ENCODE measurements at regions not wholly inside any gene's neighbourhood (a gene's known extent, or its start where the extent isn't known, plus 50 kb on each side); places are given as distances from the start of the nearest gene placed in this dataset.

DNA sequence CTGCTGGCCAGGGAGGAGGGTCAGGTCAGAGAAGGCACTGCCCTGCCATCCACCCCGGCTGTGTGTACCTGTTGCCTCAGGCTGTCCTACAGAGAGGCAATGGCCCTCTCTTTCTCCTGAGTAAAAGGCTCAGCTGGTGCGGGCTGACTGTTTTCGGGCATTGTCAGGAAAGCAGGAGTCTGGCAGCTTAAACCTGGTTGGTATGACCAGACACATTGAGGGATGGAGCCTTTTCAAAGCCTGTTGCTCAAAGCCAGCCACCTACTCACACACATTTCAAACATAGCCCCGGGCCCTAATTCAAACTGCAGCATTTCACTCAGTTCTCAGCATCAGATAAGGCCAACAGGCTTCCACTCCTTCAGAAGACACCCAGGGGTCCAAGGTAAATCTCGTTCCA is 61.8 kb upstream of the PDX1 start:
- DNase-seq, result no peak
- intact Hi-C loops (cut with micrococcal nuclease), result no loop called here

GRCh38 chr13:27860743-27861142 is 59.1 kb upstream of the PDX1 start:
- Histone ChIP-seq H3K4me1 (ENCODE audit: control insufficient read depth in 2 of 2, insufficient read depth in 2 of 2, low read length in 2 of 2) (no peaks in the 10 kb centered on the region), H3K79me2 (ENCODE audit: control insufficient read depth, insufficient read depth, low read length) (no peaks in the 10 kb centered on the region), H3K27me3 (replicated peaks in 1 of 4; ENCODE audit: control extremely low read depth in 1 of 4, control insufficient read depth in 3 of 4, insufficient read depth in 4 of 4, low read length in 3 of 4) (peaks cover 0 to 29% (median 6%) of the 10 kb centered on the region in 4 experiments), H2AFZ (ENCODE audit: insufficient read depth, low read depth, low read length, poor library complexity, severe bottlenecking) (no peak overlapping the region), H3K27ac (ENCODE audit: low read length in 2 of 2) (no peak overlapping the region), H3K4me2 (replicated peaks; ENCODE audit: low read depth, low read length, poor library complexity, severe bottlenecking) (no peak overlapping the region), H3K36me3 (replicated peaks in 1 of 2; ENCODE audit: control extremely low read depth in 1 of 2, control insufficient read depth in 1 of 2, extremely low read depth in 1 of 2, insufficient read depth in 2 of 2, low read length in 1 of 2) (no peaks in the 10 kb centered on the region), H3K9me3 (ENCODE audit: control extremely low read depth in 1 of 3, control insufficient read depth in 2 of 3, insufficient read depth in 1 of 3, low read length in 2 of 3) (no peaks in the 10 kb centered on the region), H3K9ac (ENCODE audit: low read length) (no peak overlapping the region), H4K20me1 (ENCODE audit: control insufficient read depth, insufficient read depth, low read length, poor library complexity, severe bottlenecking) (no peaks in the 10 kb centered on the region), H3K4me3 (ENCODE audit: control extremely low read depth in 1 of 5, extremely low read depth in 1 of 5, insufficient read depth in 1 of 5, low read depth in 2 of 5, low read length in 4 of 5) (no peak overlapping the region)
- ChIA-PET CTCF (interaction anchor here (1.2 to 1.5 kb wide), 2 partner anchors 17 to 30 kb away, joined by 3 to 4 read pairs; no protein-coding TSS in a partner anchor), POLR2A (no interaction called here)
- H3K4me1 Mint-ChIP-seq, result no peaks in the 10 kb centered on the region
- WGBS (ENCODE audit: insufficient coverage), result no CpG with 5 or more reads among the region's 5 CpGs
- no peak overlapping the region for H3K4me3 Mint-ChIP-seq
- no peak overlapping the region for H3K27ac Mint-ChIP-seq
- intact Hi-C loops (cut with micrococcal nuclease), result no loop called here
- TF ChIP-seq, protein P1, sequence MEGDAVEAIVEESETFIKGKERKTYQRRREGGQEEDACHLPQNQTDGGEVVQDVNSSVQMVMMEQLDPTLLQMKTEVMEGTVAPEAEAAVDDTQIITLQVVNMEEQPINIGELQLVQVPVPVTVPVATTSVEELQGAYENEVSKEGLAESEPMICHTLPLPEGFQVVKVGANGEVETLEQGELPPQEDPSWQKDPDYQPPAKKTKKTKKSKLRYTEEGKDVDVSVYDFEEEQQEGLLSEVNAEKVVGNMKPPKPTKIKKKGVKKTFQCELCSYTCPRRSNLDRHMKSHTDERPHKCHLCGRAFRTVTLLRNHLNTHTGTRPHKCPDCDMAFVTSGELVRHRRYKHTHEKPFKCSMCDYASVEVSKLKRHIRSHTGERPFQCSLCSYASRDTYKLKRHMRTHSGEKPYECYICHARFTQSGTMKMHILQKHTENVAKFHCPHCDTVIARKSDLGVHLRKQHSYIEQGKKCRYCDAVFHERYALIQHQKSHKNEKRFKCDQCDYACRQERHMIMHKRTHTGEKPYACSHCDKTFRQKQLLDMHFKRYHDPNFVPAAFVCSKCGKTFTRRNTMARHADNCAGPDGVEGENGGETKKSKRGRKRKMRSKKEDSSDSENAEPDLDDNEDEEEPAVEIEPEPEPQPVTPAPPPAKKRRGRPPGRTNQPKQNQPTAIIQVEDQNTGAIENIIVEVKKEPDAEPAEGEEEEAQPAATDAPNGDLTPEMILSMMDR (IDR thresholded peaks at IDR 0.05), result no peak
- no peak for TF ChIP-seq EZH2 (IDR thresholded peaks at IDR 0.05; ENCODE audit: borderline replicate concordance, insufficient read depth, low read depth, low read length, poor library complexity, severe bottlenecking)
- DNase-seq, result no peak
- no peak for ATAC-seq (ENCODE audit: low read depth)
- H3K9me3 Mint-ChIP-seq (ENCODE audit: insufficient read depth), result no peaks in the 10 kb centered on the region
- peaks cover 33% of the 10 kb centered on the region for H3K27me3 Mint-ChIP-seq

More for the DNA sequence above, 61.8 kb upstream of the PDX1 start:
- CTCF ChIA-PET, result interaction anchor here (1.6 kb wide), 1 partner anchor 27 kb away, joined by 4 read pairs; no protein-coding TSS in a partner anchor
- Histone ChIP-seq H2AFZ (ENCODE audit: insufficient read depth, low read depth, low read length, poor library complexity, severe bottlenecking) (no peak overlapping the region), H3K36me3 (replicated peaks in 1 of 2; ENCODE audit: control extremely low read depth in 1 of 2, control insufficient read depth in 1 of 2, extremely low read depth in 1 of 2, insufficient read depth in 2 of 2, low read length in 1 of 2) (no peaks in the 10 kb centered on the region), H3K9ac (ENCODE audit: low read length) (no peak overlapping the region), H3K4me3 (ENCODE audit: control extremely low read depth in 1 of 5, extremely low read depth in 1 of 5, insufficient read depth in 1 of 5, low read depth in 2 of 5, low read length in 4 of 5) (no peak overlapping the region), H4K20me1 (ENCODE audit: control insufficient read depth, insufficient read depth, low read length, poor library complexity, severe bottlenecking) (no peaks in the 10 kb centered on the region), H3K4me1 (ENCODE audit: control insufficient read depth in 2 of 2, insufficient read depth in 2 of 2, low read length in 2 of 2) (no peaks in the 10 kb centered on the region), H3K27ac (ENCODE audit: low read length in 2 of 2) (no peak overlapping the region), H3K79me2 (ENCODE audit: control insufficient read depth, insufficient read depth, low read length) (no peaks in the 10 kb centered on the region), H3K9me3 (ENCODE audit: control extremely low read depth in 1 of 3, control insufficient read depth in 2 of 3, insufficient read depth in 1 of 3, low read length in 2 of 3) (no peaks in the 10 kb centered on the region), H3K4me2 (replicated peaks; ENCODE audit: low read depth, low read length, poor library complexity, severe bottlenecking) (no peak overlapping the region), H3K27me3 (replicated peaks in 1 of 4; ENCODE audit: control extremely low read depth in 1 of 4, control insufficient read depth in 3 of 4, insufficient read depth in 4 of 4, low read length in 3 of 4) (peaks cover 0 to 30% (median 3%) of the 10 kb centered on the region in 4 experiments)
- H3K27me3 Mint-ChIP-seq, result peaks cover 34% of the 10 kb centered on the region
- no peak overlapping the region for H3K4me3 Mint-ChIP-seq
- H3K9me3 Mint-ChIP-seq (ENCODE audit: insufficient read depth), result no peaks in the 10 kb centered on the region
- H3K4me1 Mint-ChIP-seq, result no peaks in the 10 kb centered on the region
- no peak for ATAC-seq (ENCODE audit: low read depth)
- TF ChIP-seq, protein P1 (IDR thresholded peaks at IDR 0.05), result no peak
- no peak for TF ChIP-seq EZH2 (IDR thresholded peaks at IDR 0.05; ENCODE audit: borderline replicate concordance, insufficient read depth, low read depth, low read length, poor library complexity, severe bottlenecking)
- WGBS (ENCODE audit: insufficient coverage), result 74% methylated on average over 5 of the region's 5 CpGs
- no peak overlapping the region for H3K27ac Mint-ChIP-seq
- POLR2A ChIA-PET, result no interaction called here
